GM12865 (cell line): ENCODE measurements at regions not wholly inside any gene's neighbourhood (a gene's known extent, or its start where the extent isn't known, plus 50 kb on each side); places are given as distances from the start of the nearest gene placed in this dataset.

Source experiments
- DNase-seq: peaks from one replicate; pipeline ENCODE4 v3.0.0; 2010; ENCODE audit warnings: low read depth
- H3K4me3 ChIP-seq: 2 replicates; pipeline ENCODE4 v1.5.1; 2011; ENCODE audit warnings: mild to moderate bottlenecking, low read depth, low read length, control low read depth
- CTCF ChIP-seq: IDR thresholded peaks from 2 replicates; pipeline ENCODE4 v1.5.1; 2011; ENCODE audit warnings: low read length, control low read depth, low read depth, inconsistent platforms; ENCODE audit not compliant: insufficient read depth; ENCODE audit errors: missing control alignments

DNA sequence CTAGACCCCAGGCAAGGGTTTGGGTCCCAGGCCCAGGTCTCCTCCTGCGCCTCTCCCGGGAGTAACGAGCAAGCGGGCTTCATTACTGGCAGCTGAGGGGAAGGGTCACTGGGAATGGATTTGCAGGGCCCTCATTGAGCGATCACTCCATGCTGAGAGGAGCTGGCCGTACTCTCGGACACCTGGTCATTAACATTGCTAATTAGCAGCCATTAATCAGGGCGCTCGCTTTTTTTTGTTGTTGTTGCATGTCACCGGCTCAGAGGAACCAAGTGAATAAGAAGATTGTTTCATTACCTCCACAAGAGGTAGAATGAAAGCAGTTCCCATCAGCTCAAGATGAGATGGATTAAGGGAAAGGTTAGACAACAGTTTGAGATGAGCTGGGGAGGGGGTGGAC, 293.0 kb upstream of the ATP11B start:
- no peak for TF ChIP-seq CTCF
- H3K4me3 ChIP-seq, result no peak overlapping the region
- no peak for DNase-seq

- no peak for TF ChIP-seq CTCF
- DNase-seq, result no peak
- no peak overlapping the region for H3K4me3 ChIP-seq
Observed at GRCh38 chr3:182501856-182502255, 291.4 kb upstream of the ATP11B start.

DNA sequence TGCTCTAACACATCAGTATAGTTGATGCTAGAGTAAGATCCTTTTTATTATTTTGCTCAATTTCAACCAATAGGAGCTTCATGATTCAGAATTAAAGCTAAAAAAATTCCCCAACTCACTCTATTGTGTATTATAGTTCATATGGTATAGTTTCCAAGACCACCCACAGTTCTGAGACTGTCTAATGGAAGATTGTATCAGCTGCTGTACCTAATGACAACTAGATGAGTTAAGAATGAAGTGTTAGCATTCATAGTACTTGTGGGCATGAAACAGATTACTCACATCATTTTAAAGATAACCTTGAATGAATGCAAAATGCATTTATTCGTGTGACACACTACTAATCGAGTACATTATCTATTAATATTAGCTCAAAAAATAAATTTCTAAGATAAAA, 289.9 kb upstream of the ATP11B start:
- DNase-seq, result no peak
- H3K4me3 ChIP-seq, result no peak overlapping the region
- no peak for TF ChIP-seq CTCF

GRCh38 chr3:182508919-182509711, 284.2 kb upstream of the ATP11B start:
- no peak for DNase-seq
- no peak overlapping the region for H3K4me3 ChIP-seq
- no peak for TF ChIP-seq CTCF

- no peak for DNase-seq
- no peak for TF ChIP-seq CTCF
- H3K4me3 ChIP-seq, result no peak overlapping the region
Observed at GRCh38 chr3:182509844-182510460, 283.4 kb upstream of the ATP11B start.

- no peak for DNase-seq
- no peak overlapping the region for H3K4me3 ChIP-seq
- no peak for TF ChIP-seq CTCF
Observed at GRCh38 chr3:182514236-182514964, 278.9 kb upstream of the ATP11B start.
